ENCODE measurements at regions not wholly inside any gene's neighbourhood (a gene's known extent, or its start where the extent isn't known, plus 50 kb on each side); places are given as distances from the start of the nearest gene placed in this dataset.

DNA sequence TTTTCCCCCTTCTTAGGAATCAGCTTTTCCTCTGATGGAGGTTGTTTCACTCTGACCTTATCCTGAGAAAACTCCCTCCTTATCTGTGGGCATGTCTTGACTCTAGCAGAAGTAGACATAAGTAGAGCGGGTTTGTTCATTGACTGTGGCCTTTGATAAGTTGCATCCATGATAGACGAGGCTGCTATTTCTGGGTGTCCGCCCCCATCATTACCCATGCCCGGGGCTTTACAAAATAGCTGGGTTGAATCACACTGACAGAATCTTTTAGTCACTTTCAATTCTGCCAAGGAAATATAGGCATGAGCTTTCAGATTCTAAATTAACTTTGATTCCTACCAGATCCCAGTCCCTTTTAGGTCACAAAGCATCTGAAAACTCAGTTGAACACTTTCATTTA is 223.8 kb downstream of the SEC61B start:
- H3K36me3 ChIP-seq (ENCODE audit: insufficient read depth, low read length) = no peaks in the 10 kb centered on the region
- no peak overlapping the region for H3K4me3 ChIP-seq (ENCODE audit: low read depth in 1 of 2, low read length in 2 of 2)
- no peaks in the 10 kb centered on the region for H3K4me1 ChIP-seq (ENCODE audit: insufficient read depth, low read length)
- no peaks in the 10 kb centered on the region for H3K27me3 ChIP-seq (ENCODE audit: control insufficient read depth in 1 of 2, insufficient read depth in 2 of 2, low read length in 2 of 2)
- H3K9me3 ChIP-seq (ENCODE audit: low read length) = no peaks in the 10 kb centered on the region
- no peak overlapping the region for H3K27ac ChIP-seq (ENCODE audit: low read depth, low read length)
- no peak overlapping the region for H3K9ac ChIP-seq (ENCODE audit: low read length)

DNA sequence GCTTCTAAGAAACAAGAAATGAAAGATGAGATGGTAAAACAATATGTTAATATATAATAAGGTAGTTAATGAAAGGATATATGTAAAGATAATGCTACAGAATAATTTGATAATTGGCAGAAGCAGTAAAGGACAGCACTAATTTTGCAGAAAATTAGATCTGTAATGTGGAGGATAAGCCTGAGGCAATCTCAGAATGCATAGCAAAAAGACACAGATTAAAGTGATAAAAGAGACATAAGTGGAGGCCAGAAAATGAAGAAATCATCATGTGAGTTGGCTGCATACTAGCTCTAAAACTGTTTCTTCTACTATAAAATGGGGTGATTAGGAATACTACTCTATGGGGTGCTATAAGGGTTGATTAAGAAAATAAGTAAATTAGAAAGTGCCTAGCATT is 225.9 kb downstream of the SEC61B start:
- Histone ChIP-seq H3K9me3 (ENCODE audit: low read length) (no peaks in the 10 kb centered on the region), H3K36me3 (ENCODE audit: insufficient read depth, low read length) (no peaks in the 10 kb centered on the region), H3K27ac (ENCODE audit: low read depth, low read length) (no peak overlapping the region), H3K9ac (ENCODE audit: low read length) (no peak overlapping the region), H3K27me3 (ENCODE audit: control insufficient read depth in 1 of 2, insufficient read depth in 2 of 2, low read length in 2 of 2) (no peaks in the 10 kb centered on the region), H3K4me1 (ENCODE audit: insufficient read depth, low read length) (no peaks in the 10 kb centered on the region), H3K4me3 (ENCODE audit: low read depth in 1 of 2, low read length in 2 of 2) (no peak overlapping the region)

DNA sequence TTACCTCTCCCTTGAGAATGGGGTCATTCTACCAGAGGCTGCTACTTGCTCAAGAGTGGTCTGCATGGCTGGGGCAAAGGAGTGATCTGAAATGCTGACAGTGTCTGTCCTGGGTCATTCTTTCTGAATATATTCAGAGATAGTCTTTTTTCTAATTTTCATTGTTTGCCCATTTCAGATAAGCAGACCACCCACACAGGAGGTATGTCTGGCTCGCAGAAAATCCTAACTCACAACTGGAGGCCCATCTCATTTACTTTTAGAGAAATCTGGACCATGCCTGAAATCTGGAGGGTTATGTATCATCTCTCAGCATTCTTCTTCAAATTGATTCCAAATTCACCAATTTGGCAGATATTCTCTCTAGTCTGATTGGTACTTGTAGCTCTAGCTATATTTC is 227.6 kb downstream of the SEC61B start:
- H3K4me3 ChIP-seq (ENCODE audit: low read depth in 1 of 2, low read length in 2 of 2) = no peak overlapping the region
- H3K27me3 ChIP-seq (ENCODE audit: control insufficient read depth in 1 of 2, insufficient read depth in 2 of 2, low read length in 2 of 2) = no peaks in the 10 kb centered on the region

GRCh38 chr9:99451112-99451606 is 229.1 kb downstream of the SEC61B start:
- Histone ChIP-seq H3K9me3 (ENCODE audit: low read length) (no peaks in the 10 kb centered on the region), H3K36me3 (ENCODE audit: insufficient read depth, low read length) (no peaks in the 10 kb centered on the region), H3K4me1 (ENCODE audit: insufficient read depth, low read length) (no peaks in the 10 kb centered on the region), H3K4me3 (ENCODE audit: low read depth in 1 of 2, low read length in 2 of 2) (no peak overlapping the region), H3K27me3 (ENCODE audit: control insufficient read depth in 1 of 2, insufficient read depth in 2 of 2, low read length in 2 of 2) (no peaks in the 10 kb centered on the region), H3K9ac (ENCODE audit: low read length) (no peak overlapping the region), H3K27ac (ENCODE audit: low read depth, low read length) (no peak overlapping the region)

More for the DNA sequence above, 227.6 kb downstream of the SEC61B start:
- H3K4me1 ChIP-seq (ENCODE audit: insufficient read depth, low read length) = no peaks in the 10 kb centered on the region
- H3K9ac ChIP-seq (ENCODE audit: low read length) = no peak overlapping the region
- H3K9me3 ChIP-seq (ENCODE audit: low read length) = no peaks in the 10 kb centered on the region
- no peaks in the 10 kb centered on the region for H3K36me3 ChIP-seq (ENCODE audit: insufficient read depth, low read length)
- H3K27ac ChIP-seq (ENCODE audit: low read depth, low read length) = no peak overlapping the region

DNA sequence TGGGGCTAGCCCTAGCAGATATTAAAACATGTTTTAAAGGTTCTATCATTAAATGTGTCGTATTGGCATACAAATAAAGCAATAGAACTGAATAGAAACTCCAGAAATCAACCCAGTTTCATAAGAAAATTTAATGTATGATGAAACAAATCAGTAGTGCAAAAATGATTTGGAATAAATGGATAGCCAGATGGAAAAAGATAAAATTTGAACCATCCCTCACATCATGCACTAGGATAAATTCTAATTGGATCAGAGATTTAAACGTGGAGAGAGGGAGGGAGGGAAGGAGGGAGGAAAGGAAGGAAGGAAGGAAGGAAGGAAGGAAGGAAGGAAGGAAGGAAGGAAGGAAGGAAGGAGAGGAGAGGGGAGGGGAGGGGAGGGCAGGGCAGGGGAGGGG is 235.3 kb downstream of the SEC61B start:
- no peaks in the 10 kb centered on the region for H3K27me3 ChIP-seq (ENCODE audit: control insufficient read depth in 1 of 2, insufficient read depth in 2 of 2, low read length in 2 of 2)

DNA sequence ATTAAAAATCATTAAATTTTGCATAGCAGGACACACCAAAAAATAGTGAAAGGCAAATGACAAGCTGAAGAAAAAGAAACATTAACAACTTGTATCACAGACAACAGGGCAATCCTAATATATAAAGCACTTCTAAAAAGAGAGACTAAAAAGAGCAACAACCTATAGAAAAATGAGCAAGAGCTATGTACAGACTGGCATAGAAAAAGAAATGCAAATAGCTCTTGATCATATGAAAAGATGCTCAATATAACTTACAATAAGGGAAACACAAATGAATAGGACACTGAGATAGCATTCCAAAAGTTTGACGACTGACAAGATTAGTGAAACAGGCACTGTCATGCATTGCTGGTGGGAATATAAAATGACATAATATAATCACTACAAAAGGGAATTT is 235.9 kb downstream of the SEC61B start:
- H3K36me3 ChIP-seq (ENCODE audit: insufficient read depth, low read length) = no peaks in the 10 kb centered on the region
- no peaks in the 10 kb centered on the region for H3K9me3 ChIP-seq (ENCODE audit: low read length)
- no peak overlapping the region for H3K27ac ChIP-seq (ENCODE audit: low read depth, low read length)
- no peaks in the 10 kb centered on the region for H3K4me1 ChIP-seq (ENCODE audit: insufficient read depth, low read length)
- no peak overlapping the region for H3K9ac ChIP-seq (ENCODE audit: low read length)
- no peak overlapping the region for H3K4me3 ChIP-seq (ENCODE audit: low read depth in 1 of 2, low read length in 2 of 2)
- no peaks in the 10 kb centered on the region for H3K27me3 ChIP-seq (ENCODE audit: control insufficient read depth in 1 of 2, insufficient read depth in 2 of 2, low read length in 2 of 2)

More for the DNA sequence above, 235.3 kb downstream of the SEC61B start:
- H3K36me3 ChIP-seq (ENCODE audit: insufficient read depth, low read length) = no peaks in the 10 kb centered on the region
- no peak overlapping the region for H3K4me3 ChIP-seq (ENCODE audit: low read depth in 1 of 2, low read length in 2 of 2)
- H3K9ac ChIP-seq (ENCODE audit: low read length) = no peak overlapping the region
- no peaks in the 10 kb centered on the region for H3K9me3 ChIP-seq (ENCODE audit: low read length)
- H3K4me1 ChIP-seq (ENCODE audit: insufficient read depth, low read length) = no peaks in the 10 kb centered on the region
- no peak overlapping the region for H3K27ac ChIP-seq (ENCODE audit: low read depth, low read length)

DNA sequence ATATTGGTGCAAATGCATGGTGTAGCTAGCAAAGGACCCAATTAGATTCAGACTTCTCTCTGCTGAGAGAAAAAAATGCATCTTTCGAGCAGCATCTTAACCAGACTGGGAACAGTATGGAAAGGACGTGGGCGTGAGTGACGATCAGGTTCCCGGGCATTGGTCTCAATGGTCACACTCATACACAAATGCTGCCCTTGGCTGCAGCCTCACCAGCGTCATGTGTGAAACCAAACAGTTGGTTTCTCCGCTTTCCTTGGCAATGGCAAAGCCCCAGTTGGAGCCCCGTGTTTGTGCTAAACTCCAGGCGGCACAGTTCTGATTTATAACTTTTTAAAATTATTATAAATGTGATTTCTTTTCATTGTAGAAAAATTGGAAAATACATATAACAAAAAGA is 237.8 kb downstream of the SEC61B start:
- Histone ChIP-seq H3K9ac (ENCODE audit: low read length) (no peak overlapping the region), H3K9me3 (ENCODE audit: low read length) (no peaks in the 10 kb centered on the region), H3K36me3 (ENCODE audit: insufficient read depth, low read length) (no peaks in the 10 kb centered on the region), H3K27ac (ENCODE audit: low read depth, low read length) (no peak overlapping the region), H3K27me3 (ENCODE audit: control insufficient read depth in 1 of 2, insufficient read depth in 2 of 2, low read length in 2 of 2) (no peaks in the 10 kb centered on the region), H3K4me1 (ENCODE audit: insufficient read depth, low read length) (peaks cover 6% of the 10 kb centered on the region), H3K4me3 (ENCODE audit: low read depth in 1 of 2, low read length in 2 of 2) (no peak overlapping the region)

DNA sequence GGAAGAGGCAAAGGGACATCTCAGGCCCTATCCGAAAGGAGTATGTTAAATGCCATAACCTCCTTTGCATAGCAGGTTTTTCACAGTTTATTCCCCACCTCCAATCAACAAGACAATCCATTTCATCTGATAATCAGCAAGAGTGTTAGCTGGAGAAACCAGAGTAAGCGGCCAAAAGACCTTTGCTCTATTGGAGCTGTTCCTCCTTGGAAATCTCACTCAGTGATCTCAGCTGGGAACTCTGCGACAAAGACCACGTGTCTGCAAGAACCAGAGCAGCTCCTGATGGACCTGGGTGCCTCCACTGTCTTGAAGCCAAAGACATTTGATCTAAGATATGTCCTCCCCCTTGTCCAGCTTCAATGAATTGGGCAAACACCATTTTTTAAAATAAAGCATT is 241.0 kb downstream of the SEC61B start:
- Histone ChIP-seq H3K9ac (ENCODE audit: low read length) (no peak overlapping the region), H3K9me3 (ENCODE audit: low read length) (no peaks in the 10 kb centered on the region), H3K27me3 (ENCODE audit: control insufficient read depth in 1 of 2, insufficient read depth in 2 of 2, low read length in 2 of 2) (no peaks in the 10 kb centered on the region), H3K4me3 (ENCODE audit: low read depth in 1 of 2, low read length in 2 of 2) (no peak overlapping the region), H3K27ac (ENCODE audit: low read depth, low read length) (no peak overlapping the region), H3K36me3 (ENCODE audit: insufficient read depth, low read length) (no peaks in the 10 kb centered on the region), H3K4me1 (ENCODE audit: insufficient read depth, low read length) (peaks cover 26% of the 10 kb centered on the region)

- H3K9ac ChIP-seq (ENCODE audit: low read length) = no peak overlapping the region
- no peaks in the 10 kb centered on the region for H3K27me3 ChIP-seq (ENCODE audit: control insufficient read depth in 1 of 2, insufficient read depth in 2 of 2, low read length in 2 of 2)
- H3K9me3 ChIP-seq (ENCODE audit: low read length) = no peaks in the 10 kb centered on the region
- no peak overlapping the region for H3K27ac ChIP-seq (ENCODE audit: low read depth, low read length)
- peaks cover 26% of the 10 kb centered on the region for H3K4me1 ChIP-seq (ENCODE audit: insufficient read depth, low read length)
- no peaks in the 10 kb centered on the region for H3K36me3 ChIP-seq (ENCODE audit: insufficient read depth, low read length)
- no peak overlapping the region for H3K4me3 ChIP-seq (ENCODE audit: low read depth in 1 of 2, low read length in 2 of 2)
Observed at GRCh38 chr9:99464568-99464967, 242.5 kb downstream of the SEC61B start.

DNA sequence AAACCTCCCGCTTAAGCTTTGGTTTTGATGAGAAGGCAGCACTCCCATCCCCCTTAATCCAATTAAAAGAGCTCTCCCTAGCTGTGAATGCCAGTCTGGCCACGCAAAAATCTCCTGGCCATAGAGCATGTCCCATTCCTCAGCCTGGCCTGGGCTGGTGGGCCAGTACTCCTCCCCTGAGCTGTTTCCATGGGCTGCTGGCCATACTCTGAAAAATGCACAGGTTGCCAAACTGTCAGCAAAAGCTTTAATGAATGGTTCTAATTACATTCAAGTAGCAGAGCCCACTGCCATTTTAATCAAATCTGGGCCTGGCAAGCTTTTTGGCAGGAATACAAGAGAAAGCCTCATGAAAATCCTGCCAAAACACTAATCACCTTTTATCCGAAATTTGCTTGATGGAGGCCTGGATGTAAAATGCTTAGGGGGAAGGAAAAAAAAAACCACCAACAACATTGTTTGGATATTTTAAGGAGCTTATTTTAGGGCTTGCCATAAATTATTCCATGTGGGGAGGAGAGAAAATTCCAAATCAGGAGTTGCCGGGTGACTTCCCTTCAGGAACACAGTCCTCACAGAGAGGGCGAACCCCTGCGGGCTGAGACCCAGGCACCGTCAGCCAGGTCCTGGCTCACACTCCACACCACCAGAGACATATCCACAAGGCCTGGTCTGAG is 243.3 kb downstream of the SEC61B start:
- H3K36me3 ChIP-seq (ENCODE audit: insufficient read depth, low read length) = no peaks in the 10 kb centered on the region
- peak overlapping the region in 1 of 2 donors; percentile 7 for H3K4me3 ChIP-seq (ENCODE audit: low read depth in 1 of 2, low read length in 2 of 2)
- peak overlapping the region; percentile 52 for H3K27ac ChIP-seq (ENCODE audit: low read depth, low read length)
- no peaks in the 10 kb centered on the region for H3K27me3 ChIP-seq (ENCODE audit: control insufficient read depth in 1 of 2, insufficient read depth in 2 of 2, low read length in 2 of 2)
- H3K4me1 ChIP-seq (ENCODE audit: insufficient read depth, low read length) = peaks cover 26% of the 10 kb centered on the region
- no peak overlapping the region for H3K9ac ChIP-seq (ENCODE audit: low read length)
- H3K9me3 ChIP-seq (ENCODE audit: low read length) = no peaks in the 10 kb centered on the region

GRCh38 chr9:99466104-99466503 is 244.0 kb downstream of the SEC61B start:
- Histone ChIP-seq H3K27ac (ENCODE audit: low read depth, low read length) (peak overlapping the region; percentile 52), H3K4me3 (ENCODE audit: low read depth in 1 of 2, low read length in 2 of 2) (peak overlapping the region in 1 of 2 donors; percentile 7), H3K27me3 (ENCODE audit: control insufficient read depth in 1 of 2, insufficient read depth in 2 of 2, low read length in 2 of 2) (no peaks in the 10 kb centered on the region), H3K36me3 (ENCODE audit: insufficient read depth, low read length) (no peaks in the 10 kb centered on the region), H3K9me3 (ENCODE audit: low read length) (no peaks in the 10 kb centered on the region), H3K9ac (ENCODE audit: low read length) (no peak overlapping the region), H3K4me1 (ENCODE audit: insufficient read depth, low read length) (peaks cover 26% of the 10 kb centered on the region)

- no peaks in the 10 kb centered on the region for H3K36me3 ChIP-seq (ENCODE audit: insufficient read depth, low read length)
- no peak overlapping the region for H3K4me3 ChIP-seq (ENCODE audit: low read depth in 1 of 2, low read length in 2 of 2)
- H3K9ac ChIP-seq (ENCODE audit: low read length) = no peak overlapping the region
- H3K27ac ChIP-seq (ENCODE audit: low read depth, low read length) = no peak overlapping the region
- no peaks in the 10 kb centered on the region for H3K27me3 ChIP-seq (ENCODE audit: control insufficient read depth in 1 of 2, insufficient read depth in 2 of 2, low read length in 2 of 2)
- H3K9me3 ChIP-seq (ENCODE audit: low read length) = no peaks in the 10 kb centered on the region
- peaks cover 26% of the 10 kb centered on the region for H3K4me1 ChIP-seq (ENCODE audit: insufficient read depth, low read length)
Observed at GRCh38 chr9:99466781-99467180, 244.7 kb downstream of the SEC61B start.

Measured in muscle layer of colon (tissue), 2 donors.